Renal cortical epithelial cell (primary cell): ENCODE measurements at regions not wholly inside any gene's neighbourhood (a gene's known extent, or its start where the extent isn't known, plus 50 kb on each side); places are given as distances from the start of the nearest gene placed in this dataset.
A peak's percentile ranks its signal among the peaks of the same experiment; 100 is the strongest.

ENCODE experiments used
- DNase-seq: peaks from one replicate; pipeline ENCODE4 v3.0.0-alpha.2; 2011; ENCODE audit warnings: low read depth

DNA sequence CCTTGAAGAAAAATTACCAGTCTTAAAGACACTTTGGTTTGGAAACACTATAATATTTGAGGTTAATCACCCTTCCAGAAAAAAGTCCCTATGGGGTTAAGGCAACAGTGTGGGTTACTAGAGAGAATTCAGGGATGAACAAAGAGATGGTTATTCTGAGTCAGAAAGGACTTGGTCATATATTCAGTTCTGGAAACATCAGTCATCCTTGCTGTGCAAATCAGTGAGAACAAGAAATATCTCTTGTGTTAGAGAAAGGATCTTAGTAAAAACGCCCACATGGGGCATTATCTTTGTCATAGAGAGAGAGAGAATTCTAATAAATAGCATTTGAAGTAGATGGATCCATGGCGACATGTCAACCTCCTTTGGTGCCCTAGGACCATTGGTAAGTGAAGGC, 59.4 kb upstream of the E2F7 start:
- peak; percentile 63 for DNase-seq

- peak; percentile 11 for DNase-seq
Measured at GRCh38 chr12:77122661-77123060, 57.3 kb upstream of the E2F7 start.

GRCh38 chr12:77122236-77122635, 56.9 kb upstream of the E2F7 start:
- peak; percentile 95 for DNase-seq

DNA sequence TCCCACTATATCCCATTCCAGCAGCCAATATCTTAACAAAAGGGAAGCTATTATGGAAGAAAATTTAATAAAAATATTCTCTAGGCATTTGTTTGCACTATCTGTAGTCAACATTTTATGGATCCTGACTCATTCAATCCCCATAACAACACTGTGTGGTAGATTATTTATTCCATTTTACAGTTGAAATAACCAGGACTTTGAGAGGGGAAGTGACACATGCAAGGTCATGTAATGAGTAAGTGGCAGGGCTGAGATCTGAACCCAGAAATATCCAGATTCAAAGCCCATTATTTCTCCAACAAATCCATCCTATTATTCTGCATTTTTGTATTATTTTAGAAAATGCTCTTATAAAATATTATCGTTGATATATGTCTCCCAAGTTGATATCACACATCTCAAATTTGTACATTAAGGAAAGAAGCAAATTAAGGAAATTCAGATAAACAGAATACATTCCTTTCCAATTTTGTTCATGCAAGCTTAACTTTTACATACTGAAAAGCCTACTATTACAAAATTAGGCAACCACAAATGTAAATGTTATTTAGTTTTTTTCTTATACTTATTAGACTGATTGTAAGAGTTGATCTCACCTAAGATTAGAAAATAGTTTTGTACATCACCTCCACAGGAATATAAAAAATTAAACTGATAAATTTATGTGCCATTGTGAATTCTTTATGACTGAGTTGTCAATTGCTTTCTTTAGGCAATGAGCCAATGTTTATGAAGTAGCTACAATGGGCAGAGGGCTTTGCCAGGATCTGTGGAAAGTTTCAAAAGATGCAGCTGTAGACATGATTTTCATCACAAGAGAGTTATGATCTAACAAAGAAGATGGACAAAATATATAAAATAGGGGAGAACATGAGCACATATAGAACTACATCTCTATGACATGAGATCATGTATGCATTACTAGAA, 55.1 kb upstream of the E2F7 start:
- peak; percentile 82 for DNase-seq

GRCh38 chr12:77118696-77119095, 53.3 kb upstream of the E2F7 start:
- DNase-seq = peak; percentile 63

DNA sequence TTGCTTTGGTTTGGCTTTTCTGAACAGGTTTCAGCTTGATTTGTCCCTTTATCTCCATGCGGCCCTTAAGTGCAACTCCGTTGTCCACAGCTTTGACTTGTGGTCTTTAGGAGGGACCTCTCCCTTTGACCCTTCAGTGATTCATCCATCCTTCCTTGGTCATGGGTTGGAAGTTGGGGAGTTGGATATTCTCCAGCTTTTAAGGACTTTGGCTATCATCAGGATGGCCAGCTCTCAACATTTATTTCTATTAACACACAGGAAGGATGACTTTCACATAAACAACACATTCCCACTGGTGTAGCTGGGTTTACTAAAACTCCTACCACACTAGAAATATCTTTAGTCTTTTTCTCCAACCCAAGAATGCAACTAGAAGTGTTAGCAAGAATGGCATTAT, 50.9 kb upstream of the E2F7 start:
- DNase-seq = peak; percentile 54

DNA sequence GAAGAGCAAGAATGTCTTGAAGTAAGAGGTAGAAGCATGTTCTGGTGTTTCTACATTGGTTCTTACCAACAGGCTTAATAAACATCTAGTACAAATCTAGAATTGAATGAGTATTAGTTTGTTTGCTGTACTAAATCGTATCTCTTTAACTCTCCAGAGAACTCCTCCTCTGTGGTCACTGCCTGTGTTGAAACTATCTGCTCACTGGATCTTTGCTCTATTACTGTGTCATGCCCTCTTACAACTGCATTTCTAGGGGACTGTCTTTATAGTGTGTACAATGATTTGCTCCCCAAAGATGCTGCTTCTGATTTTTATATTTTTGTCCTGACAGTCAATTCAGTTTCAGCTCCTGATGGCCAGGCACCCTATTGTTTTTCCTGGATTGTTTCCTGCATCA, 50.1 kb upstream of the E2F7 start:
- no peak for DNase-seq
